IPS-NIHi7 (cell line): ENCODE measurements at regions not wholly inside any gene's neighbourhood (a gene's known extent, or its start where the extent isn't known, plus 50 kb on each side); places are given as distances from the start of the nearest gene placed in this dataset.
"Not testable (repeated sequence)": the region's sequence is repeated elsewhere in the genome, so short reads cannot be mapped to it uniquely, and the experiment has no call there.

ENCODE experiments used
- DNase-seq: peaks from one replicate; pipeline ENCODE4 v3.0.0; 2012; ENCODE audit warnings: mixed read lengths; ENCODE audit errors: extremely low spot score

DNA sequence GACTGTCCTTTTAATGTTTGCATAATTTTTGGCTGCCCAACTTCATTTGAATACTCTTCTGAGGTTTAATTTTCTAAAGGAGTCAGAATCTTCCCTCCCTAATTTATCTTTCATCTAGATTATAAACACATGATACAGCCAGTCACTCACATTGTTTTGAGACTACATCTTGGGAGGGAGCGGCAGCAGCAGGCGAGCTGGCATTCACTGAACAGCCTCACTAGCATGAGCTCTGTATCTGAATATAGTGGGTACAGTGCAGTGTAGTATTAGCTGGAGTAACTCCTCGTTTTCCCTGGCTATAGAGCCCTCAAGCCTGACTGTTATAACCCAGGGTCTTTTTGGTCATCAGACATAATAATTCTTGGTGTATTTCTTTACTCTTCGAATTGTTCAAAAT is 969.2 kb upstream of the COX7C start:
- no peak for DNase-seq

DNA sequence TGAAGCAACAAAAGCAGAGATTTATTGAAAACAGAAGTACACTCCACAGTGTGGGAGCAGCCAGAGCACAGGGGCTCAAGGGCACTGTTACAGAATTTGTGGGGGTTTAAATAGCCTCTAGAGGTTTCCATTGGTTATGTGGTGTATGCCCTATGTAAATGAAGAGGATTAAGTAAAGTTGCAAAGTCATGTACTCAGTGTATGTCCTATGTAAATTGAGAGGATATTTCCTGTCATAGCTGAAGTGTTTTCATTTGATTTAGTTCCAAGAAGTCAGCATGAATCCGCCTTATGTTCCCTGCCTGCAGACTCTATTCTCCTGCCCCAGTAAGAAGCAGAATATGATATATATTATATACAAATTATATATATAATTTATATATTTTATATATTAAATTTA is 966.0 kb upstream of the COX7C start:
- no peak for DNase-seq

DNA sequence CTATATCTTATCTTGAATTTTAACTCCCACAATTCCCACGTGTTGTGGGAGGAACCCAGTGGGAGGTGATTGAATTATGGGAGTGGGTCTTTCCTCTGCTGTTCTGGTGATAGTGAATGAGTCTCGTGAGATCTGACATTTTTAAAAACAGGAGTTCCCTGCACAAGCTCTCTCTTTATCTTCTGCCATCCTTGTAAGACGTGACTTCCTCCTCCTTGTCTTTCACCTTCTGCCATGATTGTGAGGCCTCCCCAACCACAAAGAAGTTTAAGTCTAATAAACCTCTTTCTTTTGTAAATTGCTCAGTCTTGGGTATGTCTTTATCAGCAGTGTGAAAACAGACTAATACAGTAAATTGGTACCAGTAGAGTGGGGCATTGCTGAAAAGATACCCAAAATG is 963.6 kb upstream of the COX7C start:
- DNase-seq, result not testable (repeated sequence)

DNA sequence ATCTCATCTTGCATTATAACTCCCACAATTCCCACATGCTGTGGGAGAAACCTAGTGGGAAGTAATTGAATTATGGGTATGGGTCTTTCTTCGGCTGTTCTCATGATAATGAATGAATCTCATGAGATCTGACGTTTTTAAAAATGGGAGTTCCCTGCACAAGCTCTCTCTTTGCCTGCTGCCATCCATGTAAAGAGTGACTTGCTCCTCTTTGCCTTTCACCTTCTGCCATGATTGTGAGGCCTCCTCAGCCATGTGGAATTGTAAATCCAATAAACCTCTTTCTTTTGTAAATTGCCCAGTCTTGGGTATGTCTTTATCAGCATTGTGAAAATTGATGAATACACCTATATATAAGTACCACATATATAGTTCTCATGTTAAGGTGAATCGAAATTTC is 961.7 kb upstream of the COX7C start:
- DNase-seq, result no peak

DNA sequence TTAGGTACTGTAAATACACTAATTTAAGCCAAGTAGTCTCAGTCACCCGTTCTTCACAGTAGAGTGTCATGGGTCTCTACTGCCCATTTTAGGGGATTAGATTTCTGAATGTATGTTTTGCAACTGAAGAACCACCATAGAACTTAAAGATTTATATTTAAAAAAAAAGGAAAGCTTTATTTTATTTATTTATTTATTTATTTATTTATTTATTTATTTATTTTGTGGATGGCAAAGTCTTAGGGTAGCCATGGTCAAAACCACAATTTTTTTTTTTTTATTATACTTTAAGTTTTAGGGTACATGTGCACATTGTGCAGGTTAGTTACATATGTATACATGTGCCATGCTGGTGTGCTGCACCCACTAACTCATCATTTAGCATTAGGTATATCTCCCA is 960.4 kb upstream of the COX7C start:
- DNase-seq, result not testable (repeated sequence)

DNA sequence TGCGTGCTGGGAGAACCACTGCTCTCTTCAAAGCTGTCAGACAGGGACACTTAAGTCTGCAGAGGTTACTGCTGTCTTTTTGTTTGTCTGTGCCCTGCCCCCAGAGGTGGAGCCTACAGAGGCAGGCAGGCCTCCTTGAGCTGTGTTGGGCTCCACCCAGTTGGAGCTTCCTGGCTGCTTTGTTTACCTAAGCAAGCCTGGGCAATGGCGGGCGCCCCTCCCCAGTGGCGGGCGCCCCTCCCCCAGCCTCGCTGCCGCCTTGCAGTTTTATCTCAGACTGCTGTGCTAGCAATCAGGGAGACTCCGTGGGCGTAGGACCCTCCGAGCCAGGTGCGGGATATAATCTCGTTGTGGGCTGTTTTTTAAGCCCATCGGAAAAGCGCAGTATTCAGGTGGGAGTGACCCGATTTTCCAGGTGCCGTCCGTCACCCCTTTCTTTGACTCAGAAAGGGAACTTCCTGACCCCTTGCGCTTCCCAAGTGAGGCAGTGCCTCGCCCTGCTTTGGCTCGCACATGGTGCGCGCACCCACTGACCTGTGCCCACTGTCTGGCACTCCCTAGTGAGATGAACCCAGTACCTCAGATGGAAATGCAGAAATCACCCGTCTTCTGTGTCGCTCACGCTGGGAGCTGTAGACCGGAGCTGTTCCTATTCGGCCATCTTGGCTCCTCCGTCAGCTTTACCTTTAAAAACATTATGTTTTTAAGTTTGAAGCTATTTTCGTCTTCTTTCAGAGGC is 954.6 kb upstream of the COX7C start:
- not testable (repeated sequence) for DNase-seq

DNA sequence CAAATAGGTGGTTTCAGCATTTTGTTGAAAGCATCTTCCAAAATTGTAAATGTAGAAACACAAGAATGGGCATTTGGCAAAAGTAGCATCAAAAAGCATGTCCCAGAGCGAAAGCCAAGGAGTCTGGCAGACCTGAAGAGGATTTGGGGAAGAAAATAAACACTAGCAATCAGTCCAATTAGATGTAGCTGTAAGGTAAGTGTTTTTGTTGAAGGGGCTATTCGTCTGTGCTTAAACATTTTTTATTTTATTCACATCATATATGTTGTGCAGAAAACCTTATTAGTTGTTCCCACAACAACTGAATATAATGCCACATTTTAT is 954.1 kb upstream of the COX7C start:
- no peak for DNase-seq

DNA sequence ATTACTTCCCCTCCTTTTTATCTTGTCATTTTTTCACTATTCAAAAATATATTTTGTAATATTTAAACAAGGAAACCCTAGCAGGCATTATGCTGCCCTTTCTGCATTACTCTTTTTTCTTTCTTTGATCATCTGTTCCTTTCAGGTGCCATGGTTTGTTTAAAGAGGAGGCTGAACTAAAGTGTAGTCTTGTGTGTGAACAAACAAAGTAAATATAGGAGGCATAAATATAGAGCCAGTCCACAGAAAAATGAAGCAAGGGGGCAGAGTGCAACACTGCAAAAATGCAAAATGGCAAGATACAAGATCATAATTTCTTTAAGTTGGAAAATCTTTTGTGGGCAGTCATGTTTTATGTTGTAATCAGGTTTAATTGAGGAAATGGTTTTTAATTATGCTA is 947.3 kb upstream of the COX7C start:
- no peak for DNase-seq

DNA sequence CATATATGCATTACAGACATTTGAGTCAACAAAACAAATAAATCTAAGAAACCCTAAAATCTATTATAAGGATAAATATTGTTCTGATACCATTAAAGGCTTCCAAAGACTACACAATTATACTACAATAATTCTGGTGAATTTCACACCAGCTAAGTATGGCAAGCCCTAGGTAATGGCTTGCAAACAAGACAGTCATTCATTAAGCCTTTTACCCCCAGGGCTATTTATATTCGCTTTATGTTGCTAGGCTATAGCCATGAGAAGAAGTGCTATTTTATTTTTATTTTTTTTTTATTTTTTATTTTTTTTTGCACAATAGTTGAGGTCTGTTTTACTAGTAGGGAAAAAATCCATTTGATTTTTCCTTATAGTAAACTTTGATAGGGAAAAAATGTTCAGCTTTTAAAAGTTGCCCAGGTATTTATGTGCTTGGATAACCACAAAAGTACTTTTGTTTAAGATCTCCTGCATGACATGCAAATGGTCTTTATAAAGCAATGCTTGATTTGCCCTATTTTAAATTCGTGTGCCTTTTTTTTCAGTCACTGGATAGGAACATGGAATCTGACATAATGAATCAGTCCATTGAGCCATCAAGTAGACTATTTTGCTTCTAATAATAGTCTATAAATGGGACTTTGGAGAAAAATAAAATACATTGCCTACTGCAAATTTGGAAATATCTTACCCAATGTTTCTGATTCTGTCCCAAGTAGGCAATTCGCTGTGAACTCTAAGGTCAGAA is 946.3 kb upstream of the COX7C start:
- DNase-seq, result no peak

DNA sequence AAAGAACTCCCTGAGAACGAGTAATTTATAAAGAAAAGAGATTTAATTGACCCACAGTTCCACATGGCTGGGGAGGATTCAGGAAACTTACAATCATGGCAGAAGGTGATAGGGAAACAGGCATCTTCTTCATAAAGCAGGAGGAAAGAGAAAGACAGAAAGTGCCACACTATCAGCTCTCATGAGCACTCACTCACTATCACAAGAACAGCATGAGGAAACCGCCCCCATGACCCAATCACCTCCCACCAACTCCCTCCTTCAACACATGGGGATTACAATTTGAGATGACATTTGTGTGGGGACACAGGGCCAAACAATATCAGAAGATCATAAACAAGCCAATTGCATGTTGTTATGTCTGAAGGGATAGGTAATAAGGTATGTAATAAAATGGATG is 935.9 kb upstream of the COX7C start:
- DNase-seq, result no peak

DNA sequence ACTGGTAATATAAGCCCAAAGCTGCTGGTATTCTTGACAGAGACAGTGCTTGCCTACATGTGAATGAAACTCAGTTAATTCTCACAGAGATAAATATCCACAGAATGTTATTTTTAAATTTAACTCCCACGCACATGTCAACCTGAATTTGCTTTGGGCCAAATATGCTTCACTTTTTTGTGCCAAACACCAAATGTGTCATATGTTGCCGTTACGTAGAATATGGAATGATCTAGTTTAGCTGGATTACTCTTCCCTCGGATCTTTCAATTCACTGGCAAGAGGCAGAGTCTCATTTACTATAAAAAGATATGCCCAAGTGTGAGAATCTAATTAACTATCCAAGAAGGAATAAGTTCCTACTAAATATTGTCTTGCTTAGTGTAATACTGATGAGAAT is 933.4 kb upstream of the COX7C start:
- DNase-seq, result no peak

DNA sequence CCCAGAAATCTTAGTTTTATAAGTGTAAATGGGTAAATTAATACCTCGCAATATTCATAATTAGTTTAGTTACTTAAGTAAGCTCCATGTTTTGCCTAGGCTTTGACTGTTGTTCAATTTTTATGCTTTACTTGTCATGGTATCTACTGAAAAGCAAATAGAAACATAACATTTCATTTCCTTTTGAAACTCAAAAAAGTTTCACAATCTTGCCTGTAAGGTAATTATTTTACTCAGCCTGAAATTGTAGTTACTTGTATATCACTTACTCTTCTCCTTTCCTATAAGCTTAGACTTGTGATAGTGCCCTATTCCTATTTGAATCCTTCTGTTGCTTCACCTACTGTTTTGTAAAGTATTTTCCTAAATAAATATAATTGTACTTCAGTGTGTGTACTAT is 914.4 kb upstream of the COX7C start:
- no peak for DNase-seq

DNA sequence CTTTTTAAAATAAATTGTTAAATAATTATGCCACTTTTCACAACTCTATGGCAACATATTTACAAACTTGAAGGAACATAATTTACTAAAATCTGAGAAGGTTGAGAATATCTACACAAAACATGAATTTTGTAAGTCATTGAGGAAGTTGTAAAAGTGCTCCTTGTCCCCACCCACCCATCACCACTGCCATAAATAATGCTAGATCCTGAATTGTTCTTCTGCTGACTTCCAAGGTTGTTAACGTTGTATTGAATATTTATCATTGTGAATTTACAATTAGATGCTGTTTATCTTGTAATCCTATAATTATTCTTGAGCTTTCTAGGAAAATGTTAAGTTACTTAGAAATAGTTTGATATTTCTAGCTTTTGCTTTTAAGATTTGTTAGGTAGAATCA is 908.0 kb upstream of the COX7C start:
- DNase-seq, result no peak

DNA sequence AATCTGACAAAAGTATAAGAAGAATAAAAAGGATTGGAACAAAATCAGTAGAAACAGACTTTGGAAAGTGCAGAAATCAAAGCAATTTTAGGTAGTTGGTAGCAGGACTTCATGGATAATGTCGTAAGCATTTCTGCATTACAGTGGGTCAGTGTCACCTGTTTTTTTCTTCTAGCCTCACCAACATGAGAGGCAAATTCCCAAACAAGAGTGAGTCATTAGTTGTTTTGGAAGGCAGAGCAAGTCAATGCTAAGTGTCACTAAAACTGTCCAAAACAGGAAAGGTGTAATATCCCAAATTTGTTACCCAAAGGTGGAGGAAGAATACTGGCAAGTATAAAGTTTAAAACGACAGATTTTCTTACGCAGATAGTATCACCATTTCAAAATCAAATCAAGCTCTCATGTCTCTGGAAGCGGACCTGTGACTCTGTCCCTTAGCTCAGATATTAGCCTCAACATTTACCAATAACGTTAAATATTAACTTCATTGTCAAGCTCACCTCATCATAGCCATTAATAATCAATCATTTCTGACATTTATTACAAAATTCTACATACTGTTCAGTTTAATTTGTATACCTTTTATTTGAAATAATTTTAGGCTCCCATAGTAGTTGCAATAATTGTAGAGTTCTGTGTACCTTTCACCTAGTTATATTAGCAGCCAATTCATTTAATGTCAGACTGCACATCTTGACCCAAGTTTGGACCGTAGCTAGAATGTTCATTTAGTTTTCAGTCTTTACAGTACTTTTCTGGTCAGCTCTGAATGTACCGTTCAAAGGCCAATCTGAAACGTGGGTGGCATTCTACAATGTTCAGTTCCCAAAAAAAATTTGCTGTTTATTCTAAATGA is 901.2 kb upstream of the COX7C start:
- no peak for DNase-seq

DNA sequence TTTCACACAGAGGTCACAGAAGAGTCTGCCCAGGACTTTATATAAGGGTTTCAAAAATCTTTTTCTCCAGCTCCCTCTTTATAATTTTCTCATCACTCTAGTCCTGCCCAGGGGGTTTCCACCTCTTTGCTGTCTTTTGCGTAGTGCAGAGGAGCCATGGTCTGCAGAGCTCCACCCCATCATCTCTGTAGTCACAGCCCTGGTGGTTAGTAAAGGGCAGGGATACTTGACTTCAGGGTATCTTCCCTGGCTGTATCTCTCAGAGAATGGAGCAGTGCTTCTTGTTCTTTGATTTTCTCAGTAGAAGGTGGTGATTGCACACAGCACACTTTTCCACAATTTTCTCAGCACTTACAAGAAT is 900.6 kb upstream of the COX7C start:
- no peak for DNase-seq

DNA sequence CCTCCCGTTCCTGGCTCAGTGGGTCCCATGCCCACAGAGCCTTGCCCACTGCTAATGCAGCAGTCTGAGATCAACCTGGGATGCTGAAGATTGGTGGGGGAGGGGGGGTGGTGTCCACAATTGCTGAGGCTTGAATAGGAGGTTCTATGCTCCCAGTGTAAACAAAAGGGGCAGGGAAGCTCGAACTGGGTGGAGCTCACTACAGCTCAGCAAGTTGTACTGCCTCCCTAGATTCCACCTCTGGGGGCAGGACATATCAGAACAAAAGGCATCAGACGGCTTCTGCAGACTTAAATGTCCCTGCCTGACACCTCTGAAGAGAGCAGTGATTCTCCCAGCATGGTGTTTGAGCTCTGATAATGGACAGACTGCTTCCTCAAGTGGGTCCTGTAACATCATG is 885.6 kb upstream of the COX7C start:
- DNase-seq, result no peak

DNA sequence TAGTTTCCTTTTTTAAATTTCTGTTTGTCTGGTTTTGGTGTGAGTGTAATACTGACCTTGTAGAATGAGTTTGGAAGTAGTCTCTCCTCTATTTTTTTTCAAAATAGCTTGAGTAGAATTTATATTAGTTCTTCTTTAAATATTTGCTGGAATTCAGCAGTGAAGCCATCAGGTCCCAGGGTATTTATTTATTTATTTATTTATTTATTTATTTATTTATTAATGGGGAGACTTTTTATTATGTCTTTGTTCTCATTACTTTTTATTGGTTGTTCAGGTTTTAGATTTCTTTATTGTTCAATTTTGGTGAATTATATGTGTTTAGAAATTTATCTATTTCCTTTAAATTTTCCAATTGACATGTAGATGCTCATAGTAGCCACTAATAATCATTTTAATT is 875.8 kb upstream of the COX7C start:
- no peak for DNase-seq

DNA sequence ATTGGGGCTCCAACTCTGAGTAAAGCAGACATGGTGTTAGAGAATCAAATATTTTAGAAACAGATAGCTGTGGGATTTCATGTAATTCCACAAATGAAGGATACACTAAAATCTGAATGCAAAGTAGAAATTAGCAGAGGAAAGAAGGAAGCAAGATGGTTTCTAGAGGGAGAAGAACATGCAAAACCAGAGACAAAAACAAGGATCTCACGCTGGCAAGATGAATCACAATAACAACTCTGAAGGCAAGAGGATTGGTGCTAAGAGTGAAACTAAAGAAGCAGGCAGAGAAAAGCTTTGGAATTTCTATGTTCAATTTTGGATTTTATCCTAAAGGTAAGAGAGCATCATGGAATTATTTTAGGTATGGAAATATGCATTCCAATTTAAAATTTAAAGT is 857.2 kb upstream of the COX7C start:
- no peak for DNase-seq

DNA sequence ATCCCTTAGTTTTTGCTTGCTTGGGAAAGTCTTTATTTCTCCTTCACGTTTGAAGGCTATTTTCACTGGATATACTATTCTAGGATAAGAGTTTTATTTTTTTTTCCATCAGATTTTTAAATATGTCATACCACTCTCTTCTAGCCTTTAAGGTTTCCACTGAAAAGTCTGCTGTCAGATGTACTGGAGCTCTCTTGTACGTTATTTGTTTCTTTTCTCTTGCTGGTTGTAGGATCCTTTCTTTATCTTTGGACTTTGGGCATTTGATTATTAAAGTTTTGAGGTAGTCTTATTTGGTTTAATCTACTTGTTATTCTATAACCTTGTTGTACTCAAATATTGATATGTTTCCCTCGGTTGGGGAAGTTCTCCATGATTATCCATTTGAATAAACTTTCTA is 848.4 kb upstream of the COX7C start:
- DNase-seq, result no peak

DNA sequence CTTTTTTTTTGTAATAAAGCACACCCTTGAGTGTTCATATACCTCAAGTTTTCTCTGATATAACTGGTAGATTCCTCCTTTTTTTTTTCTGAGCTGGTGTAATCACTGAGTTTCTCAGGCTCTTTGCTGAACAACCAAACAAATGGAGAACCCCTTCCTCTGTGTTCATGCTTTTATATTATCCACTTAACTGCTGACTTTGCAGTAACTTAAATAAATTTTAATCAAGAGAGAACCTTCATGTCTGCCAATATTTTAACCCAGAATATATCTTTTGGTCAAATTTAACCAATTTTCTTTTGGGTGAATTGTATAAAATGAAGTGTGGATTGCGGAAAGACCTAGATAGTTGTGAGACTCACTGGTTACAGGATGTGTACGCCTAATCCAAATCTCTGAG is 833.0 kb upstream of the COX7C start:
- DNase-seq, result no peak

DNA sequence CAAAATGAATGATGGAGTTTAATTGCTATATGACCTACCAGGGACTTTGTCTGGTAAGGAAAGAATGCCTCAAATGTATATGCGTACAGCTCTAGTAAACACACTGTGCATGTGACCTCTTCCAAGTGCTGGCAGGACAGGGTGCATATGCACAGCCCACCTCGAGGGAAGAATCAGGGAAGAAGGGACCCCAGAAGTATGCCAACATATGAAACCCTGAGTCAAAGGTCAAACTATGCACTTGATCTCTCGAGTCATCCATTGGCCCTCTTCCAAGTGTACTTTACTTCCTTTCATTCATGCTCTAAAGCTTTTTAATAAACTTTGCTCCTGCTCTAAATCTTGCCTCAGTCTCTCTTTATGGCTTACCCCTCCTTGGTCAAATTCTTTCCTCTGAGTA is 804.6 kb upstream of the COX7C start:
- DNase-seq, result no peak

DNA sequence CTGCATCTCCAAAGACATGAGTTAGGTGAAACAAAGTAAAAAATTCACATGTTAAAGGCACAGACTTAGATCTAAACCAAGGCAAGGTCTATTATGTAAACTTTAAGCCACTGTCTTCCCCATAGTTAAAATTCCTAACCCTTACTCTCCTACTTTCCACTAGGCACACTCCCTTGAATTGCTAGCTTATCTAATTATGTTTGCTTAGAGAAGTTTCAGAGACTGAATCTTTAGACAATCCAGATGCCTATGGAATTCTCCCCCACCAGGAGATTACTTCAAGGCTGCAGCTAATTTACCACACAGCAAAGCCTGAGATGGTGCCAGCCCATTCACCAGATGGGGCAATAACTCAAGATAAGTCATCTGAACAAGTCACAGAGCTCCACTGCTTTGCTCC is 803.1 kb upstream of the COX7C start:
- DNase-seq, result peak; percentile 17
